Mesenchymal stem cell (in vitro differentiated cells and primary cell): ENCODE measurements at regions not wholly inside any gene's neighbourhood (a gene's known extent, or its start where the extent isn't known, plus 50 kb on each side); places are given as distances from the start of the nearest gene placed in this dataset.

Experiments used
- DNase-seq: peaks from one replicate; pipeline ENCODE4 v3.0.0-alpha.2; 2013
- H2AFZ ChIP-seq: one replicate; pipeline ENCODE4 v1.6.1; 2013; ENCODE audit warnings: low read depth, mild to moderate bottlenecking, control low read depth, inconsistent platforms, low read length, moderate library complexity
- H2AK5ac ChIP-seq: 2 replicates; pipeline ENCODE4 v1.6.1; 2013; ENCODE audit warnings: low read length, moderate library complexity, mild to moderate bottlenecking, inconsistent platforms; ENCODE audit not compliant: severe bottlenecking
- H2BK120ac ChIP-seq: one replicate; pipeline ENCODE4 v1.6.1; 2013; ENCODE audit warnings: low read depth, mild to moderate bottlenecking, inconsistent platforms, low read length, moderate library complexity
- H2BK12ac ChIP-seq, 2 experiments: one replicate each; pipeline ENCODE4 v1.6.1; 2013; ENCODE audit warnings: inconsistent platforms in 2 of 2, low read length in 2 of 2, mild to moderate bottlenecking in 2 of 2, moderate library complexity in 2 of 2, control low read depth in 1 of 2
- H2BK15ac ChIP-seq: one replicate; pipeline ENCODE4 v1.6.1; 2013; ENCODE audit warnings: mild to moderate bottlenecking, low read depth, inconsistent platforms; ENCODE audit not compliant: poor library complexity, severe bottlenecking
- H2BK5ac ChIP-seq: 2 replicates; pipeline ENCODE4 v1.6.1; 2013; ENCODE audit warnings: low read depth, mild to moderate bottlenecking, low read length, control low read depth, inconsistent platforms; ENCODE audit not compliant: poor library complexity, severe bottlenecking
- H3K14ac ChIP-seq, 2 experiments: one replicate each; pipeline ENCODE4 v1.6.1; 2013; ENCODE audit warnings: inconsistent platforms in 2 of 2, low read length in 2 of 2, control low read depth in 1 of 2, mild to moderate bottlenecking in 1 of 2, moderate library complexity in 1 of 2
- H3K18ac ChIP-seq, 2 experiments: one replicate each; pipeline ENCODE4 v1.6.1; 2013; ENCODE audit warnings: inconsistent platforms in 2 of 2, low read length in 2 of 2, control low read depth in 1 of 2, low read depth in 1 of 2, mild to moderate bottlenecking in 1 of 2
- H3K23ac ChIP-seq, 2 experiments: one replicate each; pipeline ENCODE4 v1.6.1; 2013; ENCODE audit warnings: inconsistent platforms in 2 of 2, low read length in 2 of 2, mild to moderate bottlenecking in 2 of 2, moderate library complexity in 2 of 2, control low read depth in 1 of 2
- H3K27ac ChIP-seq: 2 replicates; pipeline ENCODE4 v1.5.1; 2013; ENCODE audit warnings: mild to moderate bottlenecking, moderate library complexity, low read length, control low read depth, inconsistent platforms; ENCODE audit not compliant: poor library complexity, severe bottlenecking
- H3K27me3 ChIP-seq, 2 experiments: 2 replicates each; pipeline versions ENCODE4 v1.6.1 to v1.7.0; 2013; ENCODE audit warnings: low read length in 2 of 2, mild to moderate bottlenecking in 2 of 2, moderate library complexity in 2 of 2, control low read depth in 1 of 2, inconsistent platforms in 1 of 2; ENCODE audit not compliant: control insufficient read depth in 1 of 2, insufficient read depth in 1 of 2
- H3K36me3 ChIP-seq, 2 experiments: 2 replicates each; pipeline versions ENCODE4 v1.6.1 to v1.7.0; 2013; ENCODE audit warnings: low read length in 2 of 2, control low read depth in 1 of 2, inconsistent platforms in 1 of 2, low read depth in 1 of 2, mild to moderate bottlenecking in 1 of 2; ENCODE audit not compliant: insufficient read depth in 2 of 2, control insufficient read depth in 1 of 2
- H3K4ac ChIP-seq, 2 experiments: one replicate each; pipeline ENCODE4 v1.6.1; 2013; ENCODE audit warnings: inconsistent platforms in 2 of 2, low read length in 2 of 2, mild to moderate bottlenecking in 2 of 2, moderate library complexity in 2 of 2, control low read depth in 1 of 2, low read depth in 1 of 2
- H3K4me1 ChIP-seq: 2 replicates; pipeline ENCODE4 v1.6.1; 2013; ENCODE audit warnings: low read depth, low read length, control low read depth; ENCODE audit not compliant: control insufficient read depth, insufficient read depth
- H3K4me2 ChIP-seq: 2 replicates; pipeline ENCODE4 v1.6.1; 2013; ENCODE audit warnings: low read length, mild to moderate bottlenecking, inconsistent platforms; ENCODE audit not compliant: poor library complexity, severe bottlenecking
- H3K4me3 ChIP-seq, 2 experiments: 2 replicates each; pipeline versions ENCODE4 v1.5.1 to v1.7.0; 2013; ENCODE audit warnings: low read length in 2 of 2, mild to moderate bottlenecking in 2 of 2, control low read depth in 1 of 2, low read depth in 1 of 2; ENCODE audit not compliant: insufficient read depth in 1 of 2
- H3K79me1 ChIP-seq: replicated peaks from 2 replicates; pipeline ENCODE4 v1.6.1; 2013; ENCODE audit warnings: mild to moderate bottlenecking, control low read depth, low read length, inconsistent platforms; ENCODE audit not compliant: poor library complexity, severe bottlenecking
- H3K9ac ChIP-seq: 2 replicates; pipeline ENCODE4 v1.7.0; 2013; ENCODE audit warnings: mild to moderate bottlenecking, low read length, moderate library complexity
- H3K9me3 ChIP-seq: 2 replicates; pipeline ENCODE4 v1.7.0; 2013; ENCODE audit warnings: mild to moderate bottlenecking, low read length; ENCODE audit not compliant: control insufficient read depth
- H4K8ac ChIP-seq: one replicate; pipeline ENCODE4 v1.6.1; 2013; ENCODE audit warnings: inconsistent platforms, mild to moderate bottlenecking, low read length, moderate library complexity
- H4K91ac ChIP-seq: one replicate; pipeline ENCODE4 v1.6.1; 2013; ENCODE audit warnings: mild to moderate bottlenecking, low read length, inconsistent platforms
- WGBS: methylation state at CpG from one replicate; pipeline ENCODE4 v1.1.7; 2013; ENCODE audit warnings: mixed read lengths; 5-methylcytosine and 5-hydroxymethylcytosine counted together

DNA sequence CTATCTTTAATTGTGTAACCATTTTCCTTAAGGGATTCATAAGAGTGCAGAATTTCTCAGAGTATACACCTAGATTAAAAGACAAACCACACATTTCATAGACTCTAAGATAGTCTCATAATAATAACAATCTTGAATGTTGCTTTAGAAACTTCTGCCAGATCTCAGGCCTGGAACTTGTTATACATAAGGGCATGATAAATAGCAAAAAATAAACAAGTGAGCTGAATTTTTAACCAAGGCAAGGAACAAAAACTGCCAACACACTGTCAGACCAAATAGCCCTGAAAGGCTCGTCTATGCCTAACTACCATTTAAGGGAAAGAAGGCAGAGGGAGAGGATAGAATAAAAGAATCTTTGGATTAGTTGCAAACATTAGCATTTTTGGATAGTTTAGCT is 65.8 kb upstream of the SEMA3C start:
- Histone ChIP-seq H3K4me1 (no peaks in the 10 kb centered on the region), H2BK15ac (no peak overlapping the region), H3K27ac (no peak overlapping the region), H3K18ac (no peak overlapping the region), H2BK12ac (no peak overlapping the region), H3K9ac (no peak overlapping the region), H3K4ac (no peak overlapping the region), H2BK120ac (no peak overlapping the region), H3K23ac (no peak overlapping the region), H3K79me1 (no peaks in the 10 kb centered on the region), H2AFZ (no peak overlapping the region), H3K27me3 (no peaks in the 10 kb centered on the region), H4K91ac (no peak overlapping the region), H3K14ac (no peak overlapping the region), H3K4me2 (no peak overlapping the region), H4K8ac (no peak overlapping the region), H3K9me3 (no peaks in the 10 kb centered on the region), H2BK5ac (no peak overlapping the region), H3K4me3 (no peak overlapping the region), H2AK5ac (no peak overlapping the region), H3K36me3 (no peaks in the 10 kb centered on the region)
- DNase-seq = no peak
- 100% methylated on average over 1 of the region's 1 CpG for WGBS

DNA sequence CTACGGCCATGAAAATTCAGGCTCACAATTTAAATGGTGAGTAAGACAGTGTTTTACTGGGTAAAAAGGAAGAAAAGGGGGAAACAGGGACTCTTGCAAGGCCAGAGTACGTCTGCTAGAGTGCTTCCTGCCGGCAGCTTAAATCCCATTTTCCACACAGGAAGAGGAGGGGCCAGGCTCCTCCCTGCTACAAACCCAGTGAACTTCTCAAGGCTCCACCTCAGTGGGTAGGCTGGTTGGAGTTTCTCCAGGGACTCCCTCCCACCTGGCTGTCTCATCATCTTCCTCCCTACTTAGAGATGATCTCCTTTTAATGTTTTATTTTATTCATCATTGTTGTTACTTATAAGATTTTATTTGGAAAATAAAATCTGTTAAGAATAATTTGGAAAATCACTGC is 62.6 kb upstream of the SEMA3C start:
- Histone ChIP-seq H3K4me1 (no peaks in the 10 kb centered on the region), H3K36me3 (no peaks in the 10 kb centered on the region), H4K8ac (no peak overlapping the region), H3K9me3 (peaks cover 8% of the 10 kb centered on the region), H3K27ac (no peak overlapping the region), H2BK5ac (no peak overlapping the region), H2AFZ (no peak overlapping the region), H3K18ac (no peak overlapping the region), H3K14ac (no peak overlapping the region), H2BK120ac (no peak overlapping the region), H2BK15ac (peak overlapping the region; percentile 23), H4K91ac (no peak overlapping the region), H2AK5ac (no peak overlapping the region), H3K4me3 (no peak overlapping the region), H3K23ac (no peak overlapping the region), H3K9ac (no peak overlapping the region), H3K4me2 (no peak overlapping the region), H2BK12ac (no peak overlapping the region), H3K4ac (no peak overlapping the region), H3K27me3 (no peaks in the 10 kb centered on the region), H3K79me1 (no peaks in the 10 kb centered on the region)
- DNase-seq = no peak
- 92% methylated on average over 3 of the region's 3 CpGs for WGBS

DNA sequence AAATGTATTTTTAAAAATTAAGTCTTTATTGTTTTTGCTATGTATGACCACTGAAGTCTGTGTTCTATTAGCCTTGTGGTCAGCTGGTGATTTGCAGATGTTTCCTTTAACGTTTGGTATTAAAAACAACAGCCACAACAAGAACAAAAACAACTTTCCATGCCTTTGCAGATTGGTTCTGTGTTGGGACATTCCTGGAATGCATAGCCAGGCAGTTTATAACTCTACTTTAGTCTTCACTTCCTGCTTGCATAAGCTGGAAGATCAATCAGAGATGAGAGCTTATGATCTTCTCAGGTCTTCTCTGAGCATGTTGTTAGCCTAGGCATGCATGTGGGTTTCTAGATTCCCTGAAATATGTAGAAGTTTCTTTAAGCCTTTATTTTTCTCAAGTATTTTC is 58.9 kb upstream of the SEMA3C start:
- Histone ChIP-seq H3K4me2 (no peak overlapping the region), H4K8ac (no peak overlapping the region), H3K23ac (no peak overlapping the region), H4K91ac (no peak overlapping the region), H3K18ac (no peak overlapping the region), H3K36me3 (no peaks in the 10 kb centered on the region), H3K79me1 (no peaks in the 10 kb centered on the region), H2BK15ac (no peak overlapping the region), H2BK12ac (no peak overlapping the region), H3K4ac (no peak overlapping the region), H3K27me3 (no peaks in the 10 kb centered on the region), H3K9ac (no peak overlapping the region), H2BK5ac (no peak overlapping the region), H2AK5ac (no peak overlapping the region), H2BK120ac (no peak overlapping the region), H3K14ac (no peak overlapping the region), H2AFZ (no peak overlapping the region), H3K27ac (no peak overlapping the region), H3K4me1 (no peaks in the 10 kb centered on the region), H3K4me3 (no peak overlapping the region), H3K9me3 (peaks cover 8% of the 10 kb centered on the region)
- no peak for DNase-seq
- no CpG with 5 or more reads among the region's 1 CpG for WGBS

DNA sequence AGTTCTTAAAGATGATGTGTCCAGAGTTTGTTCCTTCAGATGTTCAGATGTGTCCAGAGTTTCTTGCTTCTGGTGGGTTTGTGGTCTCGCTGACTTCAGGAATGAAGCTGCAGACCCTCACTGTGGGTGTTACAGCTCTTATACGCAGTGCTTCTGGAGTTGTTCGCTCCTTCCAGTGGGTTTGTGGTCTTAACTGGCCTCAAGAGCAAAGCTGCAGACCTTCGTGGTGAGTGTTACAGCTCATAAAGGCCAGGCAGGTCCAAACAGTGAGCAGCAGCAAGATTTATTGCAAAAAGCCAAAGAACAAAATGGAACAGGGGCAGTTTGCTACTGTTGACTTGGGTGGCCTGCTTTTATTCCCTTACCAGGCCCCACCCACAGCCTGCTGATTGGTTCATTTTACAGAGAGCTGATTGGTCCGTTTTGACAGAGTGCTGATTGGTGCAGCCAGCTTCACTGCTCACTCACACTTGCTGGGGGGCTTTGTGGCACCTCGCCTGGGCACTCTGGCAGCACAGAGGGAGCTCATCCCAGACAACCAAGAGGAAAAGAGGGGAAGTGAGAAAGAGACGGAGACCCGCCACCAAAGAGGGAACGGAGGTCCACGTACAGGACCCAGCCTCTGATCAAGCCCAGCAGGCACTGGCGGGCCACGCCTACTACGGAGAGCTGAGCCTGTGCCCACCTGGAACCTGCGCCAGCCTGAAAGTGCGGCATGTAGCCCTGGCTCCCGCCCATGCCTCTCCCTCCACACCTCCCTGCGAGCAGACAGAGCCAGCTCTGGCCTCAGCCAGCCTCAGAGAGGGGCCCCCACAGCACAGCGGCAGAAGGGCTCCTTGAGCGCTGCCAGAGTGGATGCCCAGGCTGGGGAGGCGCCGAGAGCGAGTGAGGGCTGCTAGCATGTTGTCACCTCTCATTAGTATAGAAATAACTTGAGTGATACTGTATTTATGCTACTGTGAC is 55.8 kb upstream of the SEMA3C start:
- no peaks in the 10 kb centered on the region for H3K4me1 ChIP-seq
- no peak overlapping the region for H3K9ac ChIP-seq
- H3K14ac ChIP-seq = no peak overlapping the region
- H2BK15ac ChIP-seq = no peak overlapping the region
- no peak overlapping the region for H3K4ac ChIP-seq
- no peak overlapping the region for H2BK120ac ChIP-seq
- no peak overlapping the region for H3K27ac ChIP-seq
- H2AFZ ChIP-seq = no peak overlapping the region
- no peak overlapping the region for H3K4me2 ChIP-seq
- H3K9me3 ChIP-seq = peaks cover 8% of the 10 kb centered on the region
- 87% methylated on average over 19 of the region's 22 CpGs for WGBS
- H3K79me1 ChIP-seq = no peaks in the 10 kb centered on the region
- H4K91ac ChIP-seq = no peak overlapping the region
- no peak overlapping the region for H4K8ac ChIP-seq
- H2BK5ac ChIP-seq = no peak overlapping the region
- H2AK5ac ChIP-seq = no peak overlapping the region
- no peak overlapping the region for H2BK12ac ChIP-seq
- H3K18ac ChIP-seq = no peak overlapping the region
- H3K4me3 ChIP-seq = no peak overlapping the region
- H3K23ac ChIP-seq = no peak overlapping the region
- no peak for DNase-seq
- H3K36me3 ChIP-seq = no peaks in the 10 kb centered on the region
- H3K27me3 ChIP-seq = no peaks in the 10 kb centered on the region
